GM21529 (cell line): ENCODE measurements at regions not wholly inside any gene's neighbourhood (a gene's known extent, or its start where the extent isn't known, plus 50 kb on each side); places are given as distances from the start of the nearest gene placed in this dataset.
A peak's percentile ranks its signal among the peaks of the same experiment; 100 is the strongest.

Source experiments
- ATAC-seq: cut with Tn5 transposase; IDR thresholded peaks from one replicate; pipeline ENCODE4 v1.9.1; 2021; ENCODE audit not compliant: unreplicated experiment

GRCh38 chr3:21357241-21357640 lies 393.8 kb downstream of the ZNF385D start:
- no peak for ATAC-seq

- no peak for ATAC-seq
Measured at GRCh38 chr3:21356402-21356801, 394.6 kb downstream of the ZNF385D start.

- no peak for ATAC-seq
Measured at GRCh38 chr3:21345382-21345976, 405.5 kb downstream of the ZNF385D start.

- ATAC-seq = no peak
Measured at GRCh38 chr3:21331857-21332256, 419.2 kb downstream of the ZNF385D start.

- ATAC-seq = no peak
Measured at GRCh38 chr3:21331321-21331720, 419.7 kb downstream of the ZNF385D start.

GRCh38 chr3:21330293-21330692 lies 420.7 kb downstream of the ZNF385D start:
- peak; percentile 91 for ATAC-seq

- no peak for ATAC-seq
Measured at GRCh38 chr3:21328711-21329390, 422.2 kb downstream of the ZNF385D start.

GRCh38 chr3:21326704-21327475 lies 424.1 kb downstream of the ZNF385D start:
- ATAC-seq = no peak

GRCh38 chr3:21314688-21315087 lies 436.3 kb downstream of the ZNF385D start:
- ATAC-seq = no peak

- no peak for ATAC-seq
Measured at GRCh38 chr3:21310891-21311290, 440.1 kb downstream of the ZNF385D start.

GRCh38 chr3:21310161-21310560 lies 440.8 kb downstream of the ZNF385D start:
- no peak for ATAC-seq

- ATAC-seq = no peak
Measured at GRCh38 chr3:21297304-21297703, 453.7 kb downstream of the ZNF385D start.

GRCh38 chr3:21294768-21295167 lies 456.2 kb downstream of the ZNF385D start:
- no peak for ATAC-seq

GRCh38 chr3:21292971-21293370 lies 458.0 kb downstream of the ZNF385D start:
- ATAC-seq = no peak

GRCh38 chr3:21290557-21290956 lies 460.5 kb downstream of the ZNF385D start:
- no peak for ATAC-seq

GRCh38 chr3:21274079-21274571 lies 476.9 kb downstream of the ZNF385D start:
- no peak for ATAC-seq

- ATAC-seq = no peak
Measured at GRCh38 chr3:21273259-21274025, 477.6 kb downstream of the ZNF385D start.

GRCh38 chr3:21271606-21272016 lies 479.4 kb downstream of the ZNF385D start:
- no peak for ATAC-seq

GRCh38 chr3:21269882-21270281 lies 481.1 kb downstream of the ZNF385D start:
- ATAC-seq = no peak

GRCh38 chr3:21260507-21260906 lies 490.5 kb downstream of the ZNF385D start:
- no peak for ATAC-seq

- no peak for ATAC-seq
Measured at GRCh38 chr3:21259896-21260295, 491.1 kb downstream of the ZNF385D start.
